ENCODE measurements at regions not wholly inside any gene's neighbourhood (a gene's known extent, or its start where the extent isn't known, plus 50 kb on each side); places are given as distances from the start of the nearest gene placed in this dataset.

DNA sequence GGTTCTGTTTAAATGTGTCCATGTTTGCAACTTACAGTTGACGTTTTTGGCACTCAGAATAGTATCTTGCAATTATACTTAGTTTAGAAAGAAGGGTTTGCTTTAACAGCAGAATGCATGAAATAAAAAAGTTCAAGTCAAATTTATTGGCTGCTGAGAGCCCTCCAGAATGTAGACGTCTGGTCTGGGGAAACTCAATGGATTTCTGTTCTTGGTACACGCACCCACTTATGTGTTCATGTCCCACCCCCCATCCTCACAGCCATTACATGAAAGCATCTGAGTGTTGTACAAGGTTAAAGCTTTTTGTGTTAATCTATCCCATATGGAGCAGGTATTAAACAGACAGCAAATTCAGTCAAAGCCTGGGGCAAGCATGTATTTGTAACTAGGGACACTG lies 219.5 kb downstream of the SOX11 start:
- Mint-ChIP-seq H3K4me1 (no peaks in the 10 kb centered on the region), H3K4me3 (no peak overlapping the region), H3K27me3 (no peaks in the 10 kb centered on the region), H3K27ac (no peak overlapping the region), H3K9me3 (peaks cover 1% of the 10 kb centered on the region), H3K36me3 (no peaks in the 10 kb centered on the region)
- no peak for ATAC-seq (ENCODE audit: low read depth)
- DNase-seq = no peak
- POLR2A ChIA-PET = no interaction called here

DNA sequence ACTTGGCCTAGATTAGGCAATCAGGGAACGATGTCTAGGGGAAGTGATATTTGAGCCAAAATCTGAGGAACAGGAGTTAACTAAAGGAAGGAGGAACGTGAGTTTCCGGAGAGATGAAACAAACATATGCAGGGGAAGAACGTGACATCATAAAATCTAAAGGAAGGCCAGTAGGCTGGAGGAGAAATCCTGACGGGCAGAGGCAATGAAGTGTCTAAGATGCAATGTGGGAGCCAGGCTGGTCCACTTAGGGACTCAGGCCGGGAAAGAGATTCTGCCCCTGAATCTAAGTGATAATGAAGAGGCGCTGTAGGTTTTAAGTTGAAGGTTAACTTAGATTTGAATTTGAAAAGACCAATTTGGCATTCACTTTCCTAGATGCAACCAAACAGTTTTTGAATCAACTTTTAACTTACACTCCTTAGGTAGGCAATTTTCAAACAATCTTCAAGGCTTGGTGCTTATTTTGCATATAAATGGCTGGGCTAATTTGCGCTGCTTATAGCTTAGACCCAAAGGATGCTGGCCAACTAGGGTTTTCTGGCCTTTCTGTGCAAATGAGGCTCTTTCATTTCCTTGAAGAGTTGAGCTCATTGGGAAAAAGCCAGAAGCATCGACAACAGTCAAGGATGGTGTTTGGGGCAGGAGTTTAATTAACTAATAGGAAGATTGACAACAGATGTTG lies 221.7 kb downstream of the SOX11 start:
- H3K27ac Mint-ChIP-seq = no peak overlapping the region
- H3K27me3 Mint-ChIP-seq = no peaks in the 10 kb centered on the region
- H3K9me3 Mint-ChIP-seq = peaks cover 2% of the 10 kb centered on the region
- H3K4me3 Mint-ChIP-seq = no peak overlapping the region
- H3K36me3 Mint-ChIP-seq = no peaks in the 10 kb centered on the region
- H3K4me1 Mint-ChIP-seq = no peaks in the 10 kb centered on the region
- POLR2A ChIA-PET = no interaction called here
- DNase-seq (no peak), ATAC-seq (ENCODE audit: low read depth) (no peak)

DNA sequence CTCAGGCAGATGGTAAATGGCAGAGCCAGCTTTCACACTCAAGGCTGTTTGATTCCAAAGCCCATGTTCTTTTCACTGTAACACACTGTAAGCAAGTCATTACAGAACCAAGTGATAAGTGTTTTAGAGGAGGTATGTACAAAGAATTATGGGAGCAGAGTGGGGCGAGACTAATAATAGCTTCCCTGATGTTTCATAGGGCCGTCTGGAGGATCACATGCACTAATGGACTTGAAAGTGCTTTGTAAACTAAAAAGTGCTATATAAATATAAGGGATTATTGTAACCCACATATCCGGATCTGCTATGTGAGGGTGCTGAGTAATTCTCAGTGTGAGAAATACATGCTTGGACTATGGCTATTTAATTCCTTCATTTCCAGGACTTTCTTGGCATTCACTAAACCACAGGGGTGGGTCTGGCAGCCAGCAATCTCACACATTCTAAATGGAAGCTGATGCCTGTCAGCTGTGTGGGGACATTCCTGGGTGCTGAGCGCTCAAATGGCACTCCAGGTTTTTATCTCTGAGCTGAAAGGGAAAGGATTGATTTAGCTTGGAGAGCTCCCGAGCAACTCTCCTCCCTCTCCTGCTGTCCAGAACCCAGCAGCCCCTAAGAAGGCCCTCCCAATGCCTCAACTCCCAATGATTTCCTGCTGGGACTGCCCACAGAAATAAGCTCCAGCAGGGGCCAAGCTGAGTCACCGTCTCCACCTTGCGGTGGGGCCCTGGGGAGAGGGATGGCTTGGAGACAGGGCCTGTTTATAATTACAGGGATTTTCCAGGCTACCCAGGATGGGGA lies 222.8 kb downstream of the SOX11 start:
- POLR2A ChIA-PET = no interaction called here
- H3K27me3 Mint-ChIP-seq = no peaks in the 10 kb centered on the region
- H3K4me1 Mint-ChIP-seq = no peaks in the 10 kb centered on the region
- DNase-seq (no peak), ATAC-seq (ENCODE audit: low read depth) (no peak)
- H3K27ac Mint-ChIP-seq = no peak overlapping the region
- H3K36me3 Mint-ChIP-seq = no peaks in the 10 kb centered on the region
- H3K9me3 Mint-ChIP-seq = peaks cover 2% of the 10 kb centered on the region
- no peak overlapping the region for H3K4me3 Mint-ChIP-seq

DNA sequence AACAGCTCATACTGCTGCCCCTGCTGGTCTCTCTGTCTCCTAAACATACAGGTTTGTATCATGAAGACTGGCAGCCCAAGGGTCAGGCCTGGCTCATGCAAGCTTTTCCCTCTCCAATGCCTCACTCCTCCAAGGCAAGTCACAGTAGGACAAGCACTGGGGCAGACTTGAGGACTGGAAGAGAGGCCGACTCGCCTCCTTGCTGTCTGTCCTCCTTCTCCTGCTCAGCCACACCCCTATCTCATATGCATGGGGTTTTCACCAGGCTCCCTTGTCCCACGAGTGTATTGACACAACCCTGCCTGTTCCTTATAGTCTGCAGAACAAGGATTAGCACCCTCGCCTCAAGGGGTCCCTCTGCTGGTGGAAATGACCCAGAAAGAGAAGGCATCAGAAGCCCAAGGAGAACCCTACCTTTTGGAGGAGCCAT lies 223.7 kb downstream of the SOX11 start:
- Mint-ChIP-seq H3K27ac (no peak overlapping the region), H3K9me3 (peaks cover 2% of the 10 kb centered on the region), H3K36me3 (no peaks in the 10 kb centered on the region), H3K27me3 (no peaks in the 10 kb centered on the region), H3K4me1 (no peaks in the 10 kb centered on the region), H3K4me3 (no peak overlapping the region)
- no peak for DNase-seq
- POLR2A ChIA-PET = no interaction called here
- no peak for ATAC-seq (ENCODE audit: low read depth)

DNA sequence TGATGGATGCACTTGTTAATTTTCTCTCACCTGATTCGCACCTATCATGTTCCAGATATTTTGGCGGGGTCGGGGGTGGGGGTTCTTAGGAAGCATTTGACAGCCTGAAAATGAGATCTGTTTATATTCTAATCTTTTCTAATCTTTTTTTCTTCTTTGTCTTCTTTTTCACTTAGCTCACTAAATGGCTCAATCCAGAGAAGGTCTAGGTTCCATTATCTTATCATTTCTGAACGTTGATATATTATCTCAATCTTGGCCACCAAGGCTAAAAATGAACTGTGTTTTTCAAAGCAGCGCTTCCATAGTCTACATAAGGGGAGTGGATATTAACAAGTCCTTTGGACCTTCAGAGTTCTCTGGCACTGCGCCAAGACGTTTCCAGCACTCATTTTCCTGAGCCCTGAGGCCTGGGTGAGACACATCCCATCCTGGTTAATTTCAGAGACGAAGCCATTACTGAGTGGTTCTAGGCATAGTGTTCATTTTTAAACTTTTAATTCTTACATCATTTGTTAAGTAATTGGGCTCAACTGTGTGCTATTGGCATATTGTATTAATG lies 229.0 kb downstream of the SOX11 start:
- POLR2A ChIA-PET = no interaction called here
- no peak overlapping the region for H3K27ac Mint-ChIP-seq
- H3K9me3 Mint-ChIP-seq = peaks cover 5% of the 10 kb centered on the region
- no peak for ATAC-seq (ENCODE audit: low read depth)
- H3K4me1 Mint-ChIP-seq = no peaks in the 10 kb centered on the region
- no peaks in the 10 kb centered on the region for H3K27me3 Mint-ChIP-seq
- no peak for DNase-seq
- no peaks in the 10 kb centered on the region for H3K36me3 Mint-ChIP-seq
- H3K4me3 Mint-ChIP-seq = no peak overlapping the region

DNA sequence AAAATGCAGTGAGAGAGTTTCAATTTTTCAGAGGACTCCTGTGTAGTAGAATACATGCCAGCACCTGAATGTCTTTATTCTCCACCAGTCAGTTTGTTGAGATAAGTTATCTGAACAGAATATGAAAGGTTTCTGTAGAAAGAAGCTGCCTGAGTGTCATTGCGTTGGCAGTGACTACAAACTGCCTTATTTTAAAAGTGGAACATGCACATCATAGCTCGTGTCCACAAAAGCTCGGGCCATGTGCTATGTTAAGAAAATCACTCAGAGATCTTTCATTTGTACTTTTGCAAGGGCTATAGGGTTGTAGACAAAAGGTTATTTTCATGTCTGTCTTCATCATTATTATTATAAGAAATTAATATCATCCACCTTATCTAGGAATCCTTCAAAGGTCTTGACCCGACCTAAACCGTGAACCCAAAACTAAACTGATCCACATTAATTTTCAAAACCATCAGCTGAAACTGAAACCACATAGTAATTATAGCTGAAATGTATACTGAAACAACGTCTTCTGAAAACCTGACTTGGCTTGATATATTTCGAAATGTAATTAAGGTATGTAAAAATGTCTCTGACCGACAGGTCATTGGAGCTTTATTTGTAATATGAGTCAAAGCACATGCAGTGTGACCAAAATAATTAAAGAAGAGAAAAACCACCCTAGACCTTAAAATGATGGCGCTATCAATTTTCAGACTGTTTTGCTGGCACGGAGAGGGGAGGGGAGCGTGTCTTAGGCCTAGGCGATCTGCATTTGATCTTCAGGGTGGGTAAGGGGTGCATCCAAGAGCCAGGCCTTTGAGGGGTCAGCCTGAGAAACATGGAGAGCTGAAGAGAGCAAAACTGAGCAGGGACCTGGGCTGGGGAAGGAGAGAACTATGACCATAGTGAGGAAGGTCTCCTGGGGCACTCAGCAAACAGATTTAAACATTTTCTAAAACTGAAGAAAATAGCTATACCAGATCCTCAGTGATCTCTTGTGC lies 232.1 kb downstream of the SOX11 start:
- Mint-ChIP-seq H3K4me3 (no peak overlapping the region), H3K4me1 (no peaks in the 10 kb centered on the region), H3K27me3 (no peaks in the 10 kb centered on the region), H3K9me3 (peaks cover 3% of the 10 kb centered on the region), H3K36me3 (no peaks in the 10 kb centered on the region), H3K27ac (no peak overlapping the region)
- POLR2A ChIA-PET = no interaction called here
- no peak for DNase-seq
- no peak for ATAC-seq (ENCODE audit: low read depth)

DNA sequence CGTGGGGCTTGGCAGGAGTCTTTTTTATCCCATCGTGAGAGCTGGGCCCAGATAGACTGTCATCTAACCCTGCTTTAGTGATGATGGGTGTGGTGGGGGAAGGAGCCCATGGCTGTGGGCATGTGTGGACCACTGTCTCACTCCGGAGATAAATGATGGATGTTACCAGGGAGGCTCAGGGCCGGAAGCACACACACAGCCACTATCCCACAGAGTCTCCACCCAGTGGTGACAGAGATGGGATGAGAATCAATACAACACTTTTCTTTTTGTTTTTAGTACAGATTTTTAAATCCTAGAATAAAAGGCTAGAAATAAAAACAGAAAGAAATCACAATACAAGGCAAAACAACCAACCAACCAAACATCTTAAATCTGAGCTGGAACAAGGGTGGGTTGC lies 233.4 kb downstream of the SOX11 start:
- Mint-ChIP-seq H3K9me3 (peaks cover 3% of the 10 kb centered on the region), H3K27me3 (no peaks in the 10 kb centered on the region), H3K4me1 (no peaks in the 10 kb centered on the region), H3K4me3 (no peak overlapping the region), H3K27ac (no peak overlapping the region), H3K36me3 (no peaks in the 10 kb centered on the region)
- DNase-seq (no peak), ATAC-seq (ENCODE audit: low read depth) (no peak)
- POLR2A ChIA-PET = no interaction called here

DNA sequence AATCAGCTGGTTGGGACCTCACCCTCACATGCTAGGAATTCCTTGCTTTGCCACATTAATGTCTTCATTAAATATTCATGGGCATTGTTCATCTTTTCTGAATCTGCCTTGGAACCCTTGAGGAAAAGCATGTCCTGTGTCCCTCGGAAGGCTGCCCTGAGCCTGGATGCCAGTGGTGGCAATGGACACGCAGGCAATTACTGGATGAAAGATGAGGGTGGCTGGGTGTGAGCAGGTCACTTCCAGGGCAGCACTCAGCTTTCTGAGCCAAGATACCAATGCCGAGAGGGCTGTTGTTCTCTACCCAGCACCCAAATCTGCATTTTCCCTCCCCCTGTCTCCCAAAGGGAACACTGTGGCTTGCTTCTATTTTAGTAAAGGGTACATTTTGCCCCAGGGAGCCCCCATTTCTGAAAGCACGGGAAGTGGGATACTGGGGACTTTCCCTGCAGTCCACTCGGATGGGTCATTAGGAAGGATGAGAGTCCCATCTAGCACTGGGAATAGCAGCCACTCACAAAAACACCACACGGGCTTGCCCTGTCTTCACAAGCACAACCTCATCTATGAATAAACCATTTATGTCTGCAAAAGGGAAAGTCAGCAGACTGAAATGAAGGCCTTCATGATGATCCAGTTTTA lies 234.8 kb downstream of the SOX11 start:
- no peak overlapping the region for H3K27ac Mint-ChIP-seq
- no peaks in the 10 kb centered on the region for H3K27me3 Mint-ChIP-seq
- ATAC-seq (ENCODE audit: low read depth) (no peak), DNase-seq (no peak)
- no peaks in the 10 kb centered on the region for H3K36me3 Mint-ChIP-seq
- no peaks in the 10 kb centered on the region for H3K4me1 Mint-ChIP-seq
- no peak overlapping the region for H3K4me3 Mint-ChIP-seq
- POLR2A ChIA-PET = no interaction called here
- peaks cover 3% of the 10 kb centered on the region for H3K9me3 Mint-ChIP-seq

DNA sequence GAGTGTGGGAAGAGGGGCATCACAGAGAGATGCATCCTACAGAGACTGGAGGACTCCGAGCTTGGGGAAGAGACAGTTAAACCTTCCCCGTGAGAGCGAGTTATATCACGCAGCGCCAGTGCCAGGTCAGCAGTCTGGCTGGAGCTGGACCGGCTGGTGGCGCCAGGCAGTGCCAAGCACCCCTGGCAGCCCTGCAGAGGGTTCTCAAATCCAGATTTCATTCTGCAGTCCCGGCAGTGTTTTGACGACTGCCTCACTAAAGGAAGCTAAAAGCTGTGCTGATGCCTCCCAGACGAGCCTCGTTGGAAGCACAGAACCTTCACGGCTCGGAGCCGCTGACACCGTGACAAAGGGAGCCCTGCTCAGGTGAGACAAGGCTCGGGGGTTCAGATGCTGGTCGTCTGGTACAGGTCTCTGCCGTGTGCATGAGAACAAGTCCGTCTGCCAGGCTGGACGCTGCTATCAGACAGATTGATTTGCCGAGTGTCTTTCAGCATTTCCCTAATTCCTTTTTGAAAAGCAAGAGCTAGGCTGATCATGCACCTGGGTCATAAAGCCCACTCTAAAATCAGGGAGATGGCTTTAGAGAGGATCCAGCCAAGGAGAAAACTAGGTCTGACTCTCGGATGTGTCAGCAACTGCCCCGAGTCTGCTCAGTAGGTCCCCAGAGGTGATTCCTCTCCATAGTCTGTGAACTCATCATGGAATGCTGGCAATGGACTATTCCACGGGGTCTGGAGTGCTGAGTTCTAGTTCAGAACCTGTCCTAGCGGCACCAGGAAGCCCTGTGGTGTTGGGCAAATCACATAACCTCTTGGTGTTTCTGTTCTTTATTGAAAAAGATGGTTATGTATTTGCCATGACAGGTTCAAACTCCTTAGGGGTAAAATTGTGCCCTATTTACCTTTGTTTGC lies 240.6 kb downstream of the SOX11 start:
- Mint-ChIP-seq H3K4me3 (no peak overlapping the region), H3K9me3 (peaks cover 2% of the 10 kb centered on the region), H3K27me3 (no peaks in the 10 kb centered on the region), H3K27ac (no peak overlapping the region), H3K4me1 (no peaks in the 10 kb centered on the region), H3K36me3 (no peaks in the 10 kb centered on the region)
- ATAC-seq (ENCODE audit: low read depth) = no peak
- DNase-seq = no peak
- POLR2A ChIA-PET = no interaction called here

DNA sequence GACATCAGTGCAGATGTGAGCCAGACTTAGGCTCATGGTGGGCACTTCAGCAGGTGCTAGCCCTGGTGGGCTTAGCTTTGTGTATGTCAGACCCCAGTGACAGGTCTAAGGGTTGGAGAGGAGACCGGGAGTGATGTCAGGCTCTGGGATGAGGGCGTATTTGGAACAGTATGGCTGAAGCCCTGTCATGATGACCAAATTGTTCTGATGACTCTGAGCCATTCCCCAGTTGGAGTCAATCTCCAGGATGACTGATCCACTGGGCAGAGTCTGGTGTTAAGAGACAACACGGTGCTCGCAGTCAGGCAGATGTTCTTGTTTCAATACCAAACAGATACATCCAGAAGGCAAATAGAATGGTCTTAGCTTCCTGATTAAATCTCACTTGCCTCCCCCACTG lies 241.5 kb downstream of the SOX11 start:
- Mint-ChIP-seq H3K9me3 (peaks cover 2% of the 10 kb centered on the region), H3K27ac (no peak overlapping the region), H3K4me3 (no peak overlapping the region), H3K36me3 (no peaks in the 10 kb centered on the region), H3K4me1 (no peaks in the 10 kb centered on the region), H3K27me3 (no peaks in the 10 kb centered on the region)
- no peak for ATAC-seq (ENCODE audit: low read depth)
- POLR2A ChIA-PET = no interaction called here
- no peak for DNase-seq

DNA sequence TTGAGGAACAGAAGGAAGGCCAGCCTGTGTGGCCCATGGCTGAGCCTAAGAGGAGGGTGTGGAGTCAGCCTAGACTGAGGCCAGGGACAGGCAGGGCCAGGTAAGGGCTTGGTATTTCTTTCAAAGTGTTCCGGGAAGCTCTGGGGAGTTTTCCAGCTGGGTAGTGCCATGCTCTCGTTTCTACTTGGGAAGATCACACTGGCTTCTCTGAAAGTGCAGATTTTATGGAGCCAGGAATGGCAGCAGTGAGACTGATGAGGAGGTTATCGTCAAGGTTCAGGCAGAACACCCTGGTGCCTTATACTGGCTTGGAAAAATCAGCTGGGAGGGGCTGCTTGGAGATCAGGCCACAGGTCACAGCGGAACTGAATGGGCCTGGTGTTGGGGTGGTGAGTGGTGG lies 245.1 kb downstream of the SOX11 start:
- H3K36me3 Mint-ChIP-seq = no peaks in the 10 kb centered on the region
- POLR2A ChIA-PET = no interaction called here
- no peaks in the 10 kb centered on the region for H3K27me3 Mint-ChIP-seq
- ATAC-seq (ENCODE audit: low read depth) (no peak), DNase-seq (no peak)
- H3K27ac Mint-ChIP-seq = no peak overlapping the region
- H3K4me1 Mint-ChIP-seq = no peaks in the 10 kb centered on the region
- peaks cover 2% of the 10 kb centered on the region for H3K9me3 Mint-ChIP-seq
- no peak overlapping the region for H3K4me3 Mint-ChIP-seq

DNA sequence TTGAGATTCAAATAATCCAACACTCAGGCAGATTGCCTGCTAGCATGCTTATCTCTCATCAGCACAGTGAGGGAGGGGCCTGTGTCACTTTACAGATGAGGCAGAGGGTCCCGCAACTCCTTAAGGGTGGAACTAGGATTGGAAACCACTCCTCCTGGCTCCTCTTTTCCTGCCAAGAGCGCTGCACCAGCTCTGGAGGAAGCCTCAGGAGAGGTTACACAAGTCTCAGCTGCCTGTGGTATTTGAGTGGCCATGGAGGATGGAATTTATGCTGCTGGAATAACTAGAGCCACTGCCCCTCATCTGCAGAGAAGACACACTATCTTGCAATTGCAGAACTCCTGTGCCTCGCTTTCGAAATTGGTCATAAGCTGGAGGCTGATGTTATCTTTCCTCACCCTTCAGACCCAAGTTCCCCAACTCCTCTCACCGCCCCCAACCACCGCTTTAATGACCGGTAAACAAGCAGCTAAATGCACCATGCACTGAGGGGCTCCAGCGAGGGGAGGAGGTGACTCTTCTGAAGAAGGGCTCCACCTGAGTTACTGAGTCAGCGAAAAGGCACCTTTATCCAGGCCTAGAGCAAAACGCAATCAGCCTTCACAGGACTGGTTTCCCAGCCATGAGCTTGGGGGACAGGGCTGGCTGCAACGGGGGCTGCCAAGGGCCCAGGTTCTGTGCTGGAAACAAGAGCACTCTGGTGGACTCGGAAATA lies 245.8 kb downstream of the SOX11 start:
- Mint-ChIP-seq H3K4me1 (no peaks in the 10 kb centered on the region), H3K9me3 (peaks cover 2% of the 10 kb centered on the region), H3K36me3 (no peaks in the 10 kb centered on the region), H3K27ac (no peak overlapping the region), H3K27me3 (no peaks in the 10 kb centered on the region), H3K4me3 (no peak overlapping the region)
- ATAC-seq (ENCODE audit: low read depth) = no peak
- POLR2A ChIA-PET = no interaction called here
- no peak for DNase-seq
